ENCODE measurements at regions not wholly inside any gene's neighbourhood (a gene's known extent, or its start where the extent isn't known, plus 50 kb on each side); places are given as distances from the start of the nearest gene placed in this dataset.
A peak's percentile ranks its signal among the peaks of the same experiment; 100 is the strongest.

DNA sequence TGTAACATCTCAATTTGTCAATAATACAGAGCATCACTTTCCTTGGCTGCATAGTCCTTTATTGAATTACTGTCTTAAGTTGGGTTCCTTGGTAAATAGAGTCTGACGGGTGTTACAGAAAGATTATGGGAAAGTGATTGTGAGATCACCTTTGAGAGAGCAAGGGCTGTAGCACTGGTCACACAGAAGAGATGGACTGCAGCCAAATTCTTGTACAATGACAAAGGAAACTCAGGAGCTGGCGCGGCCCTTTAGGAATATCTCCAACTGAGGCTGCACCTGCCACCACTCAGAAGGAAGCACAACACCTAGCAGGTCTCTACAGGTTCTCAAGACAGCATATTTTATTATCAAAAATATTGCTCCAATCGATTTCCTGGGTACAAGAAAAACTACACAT is 350.0 kb upstream of the ISL1 start:
- DNase-seq: no peak
- Histone ChIP-seq H3K27ac (no peak overlapping the region), H3K4me1 (no peaks in the 10 kb centered on the region), H3K4me3 (no peak overlapping the region), H3K36me3 (no peaks in the 10 kb centered on the region), H3K27me3 (ENCODE audit: low read depth) (no peaks in the 10 kb centered on the region), H3K9me3 (no peaks in the 10 kb centered on the region)
- peak in 1 of 2 donors; percentile 28 for ATAC-seq
- TF ChIP-seq, protein P1, sequence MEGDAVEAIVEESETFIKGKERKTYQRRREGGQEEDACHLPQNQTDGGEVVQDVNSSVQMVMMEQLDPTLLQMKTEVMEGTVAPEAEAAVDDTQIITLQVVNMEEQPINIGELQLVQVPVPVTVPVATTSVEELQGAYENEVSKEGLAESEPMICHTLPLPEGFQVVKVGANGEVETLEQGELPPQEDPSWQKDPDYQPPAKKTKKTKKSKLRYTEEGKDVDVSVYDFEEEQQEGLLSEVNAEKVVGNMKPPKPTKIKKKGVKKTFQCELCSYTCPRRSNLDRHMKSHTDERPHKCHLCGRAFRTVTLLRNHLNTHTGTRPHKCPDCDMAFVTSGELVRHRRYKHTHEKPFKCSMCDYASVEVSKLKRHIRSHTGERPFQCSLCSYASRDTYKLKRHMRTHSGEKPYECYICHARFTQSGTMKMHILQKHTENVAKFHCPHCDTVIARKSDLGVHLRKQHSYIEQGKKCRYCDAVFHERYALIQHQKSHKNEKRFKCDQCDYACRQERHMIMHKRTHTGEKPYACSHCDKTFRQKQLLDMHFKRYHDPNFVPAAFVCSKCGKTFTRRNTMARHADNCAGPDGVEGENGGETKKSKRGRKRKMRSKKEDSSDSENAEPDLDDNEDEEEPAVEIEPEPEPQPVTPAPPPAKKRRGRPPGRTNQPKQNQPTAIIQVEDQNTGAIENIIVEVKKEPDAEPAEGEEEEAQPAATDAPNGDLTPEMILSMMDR (IDR thresholded peaks at IDR 0.05): no peak
- intact Hi-C loops (cut with DNase I): no loop called here

DNA sequence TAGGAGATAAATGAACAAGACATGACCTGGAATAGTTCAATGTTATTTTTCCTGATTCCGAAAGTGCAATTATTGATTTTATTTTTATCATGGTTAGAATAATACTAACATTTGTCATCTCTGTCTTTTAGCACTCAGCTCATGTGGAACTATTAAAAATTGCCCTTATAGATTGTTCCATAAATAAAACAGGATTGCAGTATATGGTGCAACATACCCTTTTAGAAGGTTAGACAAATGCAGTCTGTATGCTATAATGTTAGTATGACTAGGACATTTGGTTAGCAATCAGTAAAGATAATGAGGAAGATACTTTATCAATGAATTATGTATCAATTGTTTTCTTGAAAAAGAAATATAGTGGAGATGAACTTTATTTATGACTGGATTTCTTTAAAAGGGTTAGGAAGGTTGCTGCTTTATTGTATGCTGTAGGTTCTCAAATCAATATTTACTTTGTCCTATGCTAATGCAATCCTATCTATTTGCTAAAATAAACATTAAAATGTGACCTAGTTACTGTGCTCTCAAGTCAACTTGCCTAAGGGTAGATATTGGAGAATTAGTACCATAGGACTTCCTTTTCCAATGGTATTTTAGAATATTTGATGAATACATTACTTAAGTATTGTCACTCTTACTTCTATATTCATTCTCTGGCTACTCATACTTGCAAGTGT is 348.9 kb upstream of the ISL1 start:
- intact Hi-C loops (cut with DNase I): no loop called here
- no peak for ATAC-seq
- no peak for DNase-seq
- Histone ChIP-seq H3K4me1 (no peaks in the 10 kb centered on the region), H3K36me3 (no peaks in the 10 kb centered on the region), H3K27ac (no peak overlapping the region), H3K9me3 (no peaks in the 10 kb centered on the region), H3K27me3 (ENCODE audit: low read depth) (no peaks in the 10 kb centered on the region), H3K4me3 (no peak overlapping the region)
- TF ChIP-seq, protein P1 (IDR thresholded peaks at IDR 0.05): no peak

DNA sequence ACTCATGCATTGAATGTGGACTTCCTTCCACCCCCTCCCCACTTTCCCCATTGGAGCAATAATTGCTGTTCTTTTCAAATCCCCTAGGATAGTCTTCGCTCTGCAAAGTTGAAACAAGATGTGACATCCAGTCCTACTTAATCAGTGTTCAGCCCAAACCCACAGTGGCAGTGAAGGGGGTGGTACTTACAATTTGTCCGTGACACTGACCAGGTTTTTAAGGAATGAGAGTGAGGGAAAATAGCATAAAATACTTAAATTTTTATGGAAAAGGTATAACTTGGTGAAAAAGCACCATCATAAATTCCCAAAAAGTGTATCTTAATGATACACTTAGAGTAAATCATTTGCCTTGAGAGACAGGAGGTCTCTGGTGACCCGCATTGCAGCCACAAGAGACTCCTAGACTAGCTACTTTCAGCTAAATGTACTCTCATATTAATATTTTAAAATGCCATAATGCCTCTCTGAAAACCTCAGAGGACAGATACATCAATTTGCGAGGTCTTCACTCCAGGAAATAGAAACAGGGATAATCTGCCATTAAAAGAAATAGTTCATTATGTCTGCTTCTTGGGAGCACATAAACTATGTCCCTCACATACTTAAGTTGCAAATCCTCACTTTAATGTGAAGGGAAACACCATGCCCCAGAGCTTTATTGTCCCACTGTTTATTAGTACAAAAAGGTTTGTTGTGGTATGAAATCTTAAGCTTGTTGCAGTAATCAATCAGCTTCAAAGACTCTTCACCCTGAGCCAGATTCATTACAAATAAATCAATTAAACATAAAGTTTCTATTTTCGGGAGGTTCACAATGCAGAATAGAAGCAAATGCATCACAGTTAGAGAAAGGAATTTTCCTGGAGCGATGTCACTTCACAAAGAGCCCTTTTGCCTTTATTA is 343.6 kb upstream of the ISL1 start:
- Histone ChIP-seq H3K4me1 (no peaks in the 10 kb centered on the region), H3K36me3 (no peaks in the 10 kb centered on the region), H3K27ac (no peak overlapping the region), H3K4me3 (no peak overlapping the region), H3K9me3 (no peaks in the 10 kb centered on the region), H3K27me3 (ENCODE audit: low read depth) (no peaks in the 10 kb centered on the region)
- DNase-seq (no peak), ATAC-seq (no peak)
- TF ChIP-seq, protein P1 (IDR thresholded peaks at IDR 0.05): no peak
- intact Hi-C loops (cut with DNase I): no loop called here

DNA sequence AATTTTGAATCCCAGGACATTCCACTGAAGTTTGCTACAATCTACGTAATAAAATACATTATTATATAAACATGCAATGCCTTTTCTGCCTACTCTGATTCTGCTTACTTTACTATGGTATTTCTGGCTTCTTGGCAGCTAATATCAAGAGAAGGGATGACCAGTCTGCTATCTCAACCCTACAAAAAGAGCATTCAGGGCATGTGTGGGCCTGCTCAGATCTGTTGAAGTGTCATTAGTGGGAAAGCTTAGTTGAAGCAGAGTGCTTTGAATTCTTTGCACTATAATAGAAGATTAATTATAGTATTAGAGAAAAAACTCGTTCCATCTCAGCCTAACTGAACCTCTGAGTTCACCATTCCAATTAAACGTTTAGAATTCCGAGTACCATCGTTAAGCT is 339.5 kb upstream of the ISL1 start:
- Histone ChIP-seq H3K27ac (no peak overlapping the region), H3K4me1 (no peaks in the 10 kb centered on the region), H3K9me3 (no peaks in the 10 kb centered on the region), H3K36me3 (no peaks in the 10 kb centered on the region), H3K4me3 (no peak overlapping the region), H3K27me3 (ENCODE audit: low read depth) (no peaks in the 10 kb centered on the region)
- DNase-seq (no peak), ATAC-seq (no peak)
- intact Hi-C loops (cut with DNase I): no loop called here
- TF ChIP-seq, protein P1 (IDR thresholded peaks at IDR 0.05): no peak

DNA sequence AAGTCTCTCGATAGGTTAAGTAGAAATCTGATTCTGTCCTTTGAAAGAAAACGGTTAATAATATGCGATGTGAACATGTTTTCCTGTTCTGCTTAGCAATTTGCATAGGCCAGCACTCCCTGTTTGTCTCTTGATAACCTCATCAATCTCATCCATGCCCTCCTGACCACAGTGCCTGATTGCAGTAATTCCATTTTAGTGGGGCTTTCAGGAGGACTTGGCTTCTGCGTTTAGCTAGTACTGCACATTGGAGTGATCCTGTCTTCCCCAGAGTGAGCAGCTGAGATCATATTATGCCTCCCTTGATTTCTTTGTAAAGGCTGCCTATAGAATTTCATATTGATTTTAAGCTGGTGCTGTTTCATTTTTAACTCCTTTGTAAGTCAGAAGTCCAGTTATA is 335.9 kb upstream of the ISL1 start:
- no peak overlapping the region for H3K27ac ChIP-seq
- intact Hi-C loops (cut with DNase I): no loop called here
- no peaks in the 10 kb centered on the region for H3K4me1 ChIP-seq
- no peaks in the 10 kb centered on the region for H3K9me3 ChIP-seq
- H3K27me3 ChIP-seq (ENCODE audit: low read depth): no peaks in the 10 kb centered on the region
- H3K36me3 ChIP-seq: no peaks in the 10 kb centered on the region
- no peak overlapping the region for H3K4me3 ChIP-seq
- TF ChIP-seq, protein P1 (IDR thresholded peaks at IDR 0.05): no peak
- ATAC-seq: no peak
- no peak for DNase-seq
